ENCODE measurements at regions not wholly inside any gene's neighbourhood (a gene's known extent, or its start where the extent isn't known, plus 50 kb on each side); places are given as distances from the start of the nearest gene placed in this dataset.

DNA sequence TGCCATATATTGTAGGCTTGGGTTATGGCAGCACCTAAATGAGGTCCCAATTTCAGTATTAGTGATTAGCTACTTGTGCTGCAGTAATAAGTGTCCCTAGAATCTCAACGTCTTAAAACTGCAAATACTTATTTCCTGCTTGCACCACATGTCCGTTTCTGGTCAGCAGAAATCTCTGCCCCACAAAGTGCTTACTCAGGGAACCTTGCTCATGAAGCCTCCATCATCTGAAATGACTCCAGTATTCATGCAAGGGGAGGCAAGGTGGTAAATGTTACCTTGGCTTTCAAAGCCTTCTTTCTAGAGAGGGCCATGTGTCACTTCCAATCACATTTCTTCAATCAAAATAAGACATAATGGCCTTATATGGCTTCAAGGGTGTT, 274.2 kb upstream of the KAZN start:
- no peaks in the 10 kb centered on the region for H3K36me3 ChIP-seq
- H3K27me3 ChIP-seq, result peaks cover 0 to 43% (median 4%) of the 10 kb centered on the region in 7 donors

DNA sequence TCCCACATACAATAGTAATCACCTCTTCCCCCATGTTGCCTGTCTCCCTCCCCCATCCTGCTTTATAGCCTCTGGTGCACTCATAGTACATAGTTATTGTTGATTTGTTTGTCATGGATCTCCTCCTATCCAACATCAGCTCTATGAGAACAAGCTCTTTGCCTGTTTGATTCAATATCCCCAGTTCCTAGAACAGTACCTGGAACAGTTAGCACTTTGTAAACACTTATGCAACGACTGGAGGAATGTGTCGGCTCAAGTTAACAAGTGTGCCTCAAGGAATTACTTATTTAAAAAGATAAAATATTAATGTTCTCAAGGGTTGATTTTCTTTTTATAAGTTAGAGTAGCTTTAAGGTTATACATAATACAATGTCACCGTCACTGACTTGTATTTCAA, 271.6 kb upstream of the KAZN start:
- H3K4me1 ChIP-seq, result no peaks in the 10 kb centered on the region

More for the DNA sequence above, 274.2 kb upstream of the KAZN start:
- intact Hi-C loops (cut with DNase I), result no loop called here
- no peaks in the 10 kb centered on the region for H3K4me1 ChIP-seq
- ATAC-seq, result no peak
- no peak overlapping the region for H3K27ac ChIP-seq
- 56% methylated on average over 2 of the region's 2 CpGs for WGBS, 2 donors
- peaks cover 0 to 3% (median 0%) of the 10 kb centered on the region in 11 donors for H3K9me3 ChIP-seq
- no peak for DNase-seq
- TF ChIP-seq, protein P1, sequence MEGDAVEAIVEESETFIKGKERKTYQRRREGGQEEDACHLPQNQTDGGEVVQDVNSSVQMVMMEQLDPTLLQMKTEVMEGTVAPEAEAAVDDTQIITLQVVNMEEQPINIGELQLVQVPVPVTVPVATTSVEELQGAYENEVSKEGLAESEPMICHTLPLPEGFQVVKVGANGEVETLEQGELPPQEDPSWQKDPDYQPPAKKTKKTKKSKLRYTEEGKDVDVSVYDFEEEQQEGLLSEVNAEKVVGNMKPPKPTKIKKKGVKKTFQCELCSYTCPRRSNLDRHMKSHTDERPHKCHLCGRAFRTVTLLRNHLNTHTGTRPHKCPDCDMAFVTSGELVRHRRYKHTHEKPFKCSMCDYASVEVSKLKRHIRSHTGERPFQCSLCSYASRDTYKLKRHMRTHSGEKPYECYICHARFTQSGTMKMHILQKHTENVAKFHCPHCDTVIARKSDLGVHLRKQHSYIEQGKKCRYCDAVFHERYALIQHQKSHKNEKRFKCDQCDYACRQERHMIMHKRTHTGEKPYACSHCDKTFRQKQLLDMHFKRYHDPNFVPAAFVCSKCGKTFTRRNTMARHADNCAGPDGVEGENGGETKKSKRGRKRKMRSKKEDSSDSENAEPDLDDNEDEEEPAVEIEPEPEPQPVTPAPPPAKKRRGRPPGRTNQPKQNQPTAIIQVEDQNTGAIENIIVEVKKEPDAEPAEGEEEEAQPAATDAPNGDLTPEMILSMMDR (IDR thresholded peaks at IDR 0.05), result no peak
- H3K4me3 ChIP-seq, result no peak overlapping the region

DNA sequence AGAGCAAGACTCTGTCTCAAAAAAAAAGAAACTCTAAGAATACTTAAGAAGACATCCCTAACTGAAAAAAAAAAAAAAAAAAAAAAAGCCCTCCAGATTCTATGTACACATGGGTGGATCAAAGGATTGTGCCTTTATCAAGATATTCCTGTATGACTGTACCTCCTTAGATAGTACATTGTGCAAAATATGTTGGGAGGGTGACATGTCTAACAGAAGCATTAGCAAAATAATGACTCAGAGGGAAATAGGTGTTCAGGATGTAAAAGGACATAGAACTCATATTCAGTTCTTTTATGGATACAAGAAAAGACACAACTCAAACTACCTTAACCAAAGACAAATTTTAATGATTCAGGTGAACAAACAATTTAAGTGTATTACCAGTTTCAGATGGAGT, 269.8 kb upstream of the KAZN start:
- ATAC-seq, result no peak

More for the DNA sequence above, 271.6 kb upstream of the KAZN start:
- WGBS, 2 donors, result 81 to 89% methylated on average over 3 of the region's 3 CpGs
- ATAC-seq (no peak), DNase-seq (no peak)
- Histone ChIP-seq H3K4me3 (no peak overlapping the region), H3K27me3 (peaks cover 0 to 33% (median 3%) of the 10 kb centered on the region in 7 donors), H3K36me3 (no peaks in the 10 kb centered on the region), H3K9me3 (peaks cover 0 to 16% (median 6%) of the 10 kb centered on the region in 11 donors), H3K27ac (no peak overlapping the region)
- TF ChIP-seq, protein P1 (IDR thresholded peaks at IDR 0.05), result no peak
- intact Hi-C loops (cut with DNase I), result no loop called here

DNA sequence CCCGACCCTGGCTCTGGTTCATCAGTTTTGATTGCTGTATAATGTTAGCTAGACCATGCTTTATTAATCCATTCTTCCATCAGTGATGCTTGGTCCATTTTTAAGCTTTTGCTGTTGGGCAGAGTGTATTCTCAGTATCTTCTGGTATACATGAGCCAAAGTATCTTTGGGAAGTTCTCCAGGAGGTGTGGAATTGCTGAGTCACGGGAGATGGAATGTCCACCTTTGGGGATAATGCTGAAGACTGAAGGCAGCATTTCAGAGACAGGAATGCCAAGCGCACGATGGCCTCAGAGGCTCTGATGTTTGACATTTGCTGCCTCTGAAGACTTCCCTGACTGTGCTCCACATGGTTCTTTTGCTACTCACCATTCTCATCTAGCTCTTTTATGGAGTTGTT, 266.3 kb upstream of the KAZN start:
- DNase-seq (no peak), ATAC-seq (no peak)
- Histone ChIP-seq H3K36me3 (no peaks in the 10 kb centered on the region), H3K27ac (no peak overlapping the region), H3K4me3 (no peak overlapping the region), H3K4me1 (no peaks in the 10 kb centered on the region), H3K27me3 (peaks cover 0 to 7% (median 3%) of the 10 kb centered on the region in 7 donors), H3K9me3 (peaks cover 0 to 24% (median 6%) of the 10 kb centered on the region in 11 donors)
- intact Hi-C loops (cut with DNase I), result no loop called here
- TF ChIP-seq, protein P1 (IDR thresholded peaks at IDR 0.05), result no peak
- 70 to 71% methylated on average over 4 of the region's 4 CpGs for WGBS, 2 donors

More for the DNA sequence above, 269.8 kb upstream of the KAZN start:
- TF ChIP-seq, protein P1 (IDR thresholded peaks at IDR 0.05), result no peak
- Histone ChIP-seq H3K4me1 (no peaks in the 10 kb centered on the region), H3K27ac (no peak overlapping the region), H3K27me3 (peaks cover 0 to 21% (median 3%) of the 10 kb centered on the region in 7 donors), H3K36me3 (no peaks in the 10 kb centered on the region), H3K9me3 (peaks cover 0 to 16% (median 6%) of the 10 kb centered on the region in 11 donors), H3K4me3 (no peak overlapping the region)
- DNase-seq, result no peak
- intact Hi-C loops (cut with DNase I), result no loop called here

Measured in heart right ventricle (tissue), 16 donors.